ENCODE measurements at regions not wholly inside any gene's neighbourhood (a gene's known extent, or its start where the extent isn't known, plus 50 kb on each side); places are given as distances from the start of the nearest gene placed in this dataset.
"Not testable (repeated sequence)": the region's sequence is repeated elsewhere in the genome, so short reads cannot be mapped to it uniquely, and the experiment has no call there.

DNA sequence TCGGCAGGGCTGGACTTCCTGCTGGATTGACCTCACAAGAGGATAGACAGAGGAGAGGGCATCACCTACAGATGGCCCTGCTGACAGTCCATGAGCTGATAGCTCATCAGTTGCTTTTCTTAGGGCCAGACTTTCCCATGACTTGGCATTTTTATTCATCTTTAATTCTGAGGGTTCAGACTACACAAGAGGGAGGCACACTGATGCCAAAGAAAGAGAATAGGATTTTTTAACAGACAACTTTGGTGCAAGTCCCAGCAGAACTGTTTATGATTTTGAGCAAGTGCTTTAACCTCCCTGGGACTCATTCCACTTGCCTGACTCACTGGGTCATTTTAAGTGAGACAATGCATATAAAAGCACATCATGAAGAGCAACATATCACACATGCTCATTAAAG is 299.2 kb downstream of the INSIG2 start:
- no peak overlapping the region for H3K9ac ChIP-seq (ENCODE audit: low read depth, low read length)
- no peaks in the 10 kb centered on the region for H3K27me3 ChIP-seq (ENCODE audit: control insufficient read depth, insufficient read depth, low read length)
- no peak overlapping the region for H3K4me3 ChIP-seq (ENCODE audit: low read depth, low read length)
- H3K4me1 ChIP-seq (ENCODE audit: control insufficient read depth, insufficient read depth, low read length), result no peaks in the 10 kb centered on the region
- no peaks in the 10 kb centered on the region for H3K36me3 ChIP-seq (ENCODE audit: control insufficient read depth, insufficient read depth, low read length)
- no peaks in the 10 kb centered on the region for H3K9me3 ChIP-seq (ENCODE audit: control insufficient read depth, insufficient read depth, low read length)

GRCh38 chr2:118386641-118387302 is 298.5 kb downstream of the INSIG2 start:
- Histone ChIP-seq H3K27me3 (ENCODE audit: control insufficient read depth, insufficient read depth, low read length) (no peaks in the 10 kb centered on the region), H3K4me1 (ENCODE audit: control insufficient read depth, insufficient read depth, low read length) (no peaks in the 10 kb centered on the region), H3K9me3 (ENCODE audit: control insufficient read depth, insufficient read depth, low read length) (no peaks in the 10 kb centered on the region), H3K36me3 (ENCODE audit: control insufficient read depth, insufficient read depth, low read length) (no peaks in the 10 kb centered on the region), H3K4me3 (ENCODE audit: low read depth, low read length) (no peak overlapping the region), H3K9ac (ENCODE audit: low read depth, low read length) (no peak overlapping the region)

DNA sequence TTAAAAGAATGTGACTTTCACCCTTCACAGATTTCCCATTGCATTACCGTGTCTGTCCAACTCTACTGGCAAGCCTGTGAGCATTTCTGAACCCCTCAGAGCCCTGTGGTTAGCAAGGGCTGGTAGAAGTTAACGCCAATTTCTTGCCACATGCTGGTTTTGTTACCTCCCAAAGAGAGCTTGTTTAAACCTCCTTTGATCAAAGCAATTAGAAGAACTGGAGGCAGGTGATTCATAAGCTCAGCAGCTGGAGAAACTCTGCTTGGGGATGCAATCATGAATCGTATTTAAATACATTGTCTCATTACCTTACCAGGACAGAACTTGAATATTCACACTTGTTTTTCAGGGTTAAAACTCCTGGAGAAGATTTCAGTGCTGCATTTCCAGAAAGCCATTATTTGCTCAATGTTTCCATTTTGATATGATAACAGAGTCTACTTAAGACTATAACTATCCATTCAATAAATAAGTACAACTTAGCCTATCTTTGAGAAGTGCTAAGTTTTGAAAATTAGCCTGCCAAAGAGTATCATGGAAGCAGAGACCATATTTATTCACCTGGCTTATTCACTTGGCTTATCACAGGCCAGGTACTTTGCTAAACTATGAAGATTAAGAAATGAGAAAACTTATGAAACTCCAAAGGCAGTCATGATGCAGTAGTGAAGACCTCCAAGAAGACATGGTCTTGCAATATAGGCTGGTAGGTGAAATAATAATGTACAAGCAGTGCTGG is 292.8 kb downstream of the INSIG2 start:
- Histone ChIP-seq H3K4me3 (ENCODE audit: low read depth, low read length) (no peak overlapping the region), H3K4me1 (ENCODE audit: control insufficient read depth, insufficient read depth, low read length) (no peaks in the 10 kb centered on the region), H3K9ac (ENCODE audit: low read depth, low read length) (no peak overlapping the region), H3K27me3 (ENCODE audit: control insufficient read depth, insufficient read depth, low read length) (no peaks in the 10 kb centered on the region), H3K36me3 (ENCODE audit: control insufficient read depth, insufficient read depth, low read length) (no peaks in the 10 kb centered on the region), H3K9me3 (ENCODE audit: control insufficient read depth, insufficient read depth, low read length) (no peaks in the 10 kb centered on the region)

DNA sequence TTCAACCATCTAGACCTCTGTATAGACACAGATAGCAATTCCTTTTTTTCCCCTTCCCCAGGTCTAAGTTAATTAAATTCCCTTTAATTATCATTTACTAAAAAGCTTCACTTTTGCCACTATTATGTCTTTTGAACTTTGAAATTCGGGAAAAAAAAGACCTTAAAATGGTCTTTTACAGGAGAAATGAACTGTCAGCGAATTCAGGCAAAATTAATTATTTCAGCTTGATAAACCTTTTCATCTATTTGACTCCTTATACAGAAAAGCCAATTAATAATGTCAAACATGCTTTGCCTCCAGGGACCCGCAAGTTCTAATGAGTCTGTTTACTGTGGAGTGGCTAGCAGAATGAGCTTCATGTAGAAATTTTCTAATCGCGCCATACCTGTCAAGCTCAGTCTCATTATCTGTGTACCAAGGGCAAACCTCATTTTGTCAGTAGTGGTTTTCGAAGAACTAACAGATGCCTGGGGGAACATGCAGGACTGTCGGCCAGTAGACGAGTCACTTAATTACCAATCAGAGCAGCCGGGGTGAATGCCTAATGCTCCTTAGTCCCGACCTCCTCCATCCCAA is 287.7 kb downstream of the INSIG2 start:
- Histone ChIP-seq H3K9me3 (ENCODE audit: control insufficient read depth, insufficient read depth, low read length) (no peaks in the 10 kb centered on the region), H3K9ac (ENCODE audit: low read depth, low read length) (no peak overlapping the region), H3K36me3 (ENCODE audit: control insufficient read depth, insufficient read depth, low read length) (no peaks in the 10 kb centered on the region), H3K4me3 (ENCODE audit: low read depth, low read length) (no peak overlapping the region), H3K4me1 (ENCODE audit: control insufficient read depth, insufficient read depth, low read length) (peaks cover 8% of the 10 kb centered on the region), H3K27me3 (ENCODE audit: control insufficient read depth, insufficient read depth, low read length) (no peaks in the 10 kb centered on the region)

DNA sequence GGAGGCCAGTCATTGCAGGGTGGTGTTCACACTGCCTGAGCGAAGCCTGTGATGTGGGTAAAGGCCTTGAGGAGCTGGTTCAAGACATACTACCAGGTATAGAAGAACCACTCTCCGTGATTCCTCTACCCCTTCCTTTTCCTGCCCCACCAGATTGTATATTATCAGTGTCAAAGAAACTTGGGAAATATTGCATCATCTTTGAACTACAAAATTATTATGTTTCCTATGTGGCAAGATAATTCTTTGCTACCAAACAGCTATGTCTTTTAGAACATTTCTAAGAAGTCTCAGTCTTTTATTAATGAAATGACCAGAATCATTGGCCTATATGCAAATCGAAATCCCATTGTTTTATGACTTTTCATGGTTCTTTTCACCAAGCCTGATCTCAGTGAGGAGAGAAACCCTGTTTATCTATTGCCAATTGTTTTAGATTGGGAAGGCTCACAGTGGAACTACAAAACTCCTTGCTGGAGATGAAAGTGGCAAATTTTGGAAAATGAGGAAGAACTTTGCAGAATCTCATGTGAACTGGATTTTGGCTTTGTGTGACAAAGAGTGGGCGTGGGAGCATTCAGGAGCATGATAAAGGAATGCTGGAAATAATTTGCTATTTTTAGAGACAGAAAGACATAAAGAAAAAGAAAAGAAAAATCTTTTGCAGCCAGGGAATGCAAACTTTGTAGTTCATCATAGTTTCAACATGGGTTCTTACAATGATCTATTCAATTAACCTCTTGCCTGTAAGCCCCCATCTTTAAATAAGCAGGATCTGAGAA is 286.9 kb downstream of the INSIG2 start:
- Histone ChIP-seq H3K4me3 (ENCODE audit: low read depth, low read length) (no peak overlapping the region), H3K36me3 (ENCODE audit: control insufficient read depth, insufficient read depth, low read length) (no peaks in the 10 kb centered on the region), H3K9ac (ENCODE audit: low read depth, low read length) (no peak overlapping the region), H3K9me3 (ENCODE audit: control insufficient read depth, insufficient read depth, low read length) (no peaks in the 10 kb centered on the region), H3K4me1 (ENCODE audit: control insufficient read depth, insufficient read depth, low read length) (peaks cover 8% of the 10 kb centered on the region), H3K27me3 (ENCODE audit: control insufficient read depth, insufficient read depth, low read length) (no peaks in the 10 kb centered on the region)

GRCh38 chr2:118372886-118373830 is 284.9 kb downstream of the INSIG2 start:
- Histone ChIP-seq H3K27me3 (ENCODE audit: control insufficient read depth, insufficient read depth, low read length) (no peaks in the 10 kb centered on the region), H3K9me3 (ENCODE audit: control insufficient read depth, insufficient read depth, low read length) (no peaks in the 10 kb centered on the region), H3K9ac (ENCODE audit: low read depth, low read length) (no peak overlapping the region), H3K36me3 (ENCODE audit: control insufficient read depth, insufficient read depth, low read length) (no peaks in the 10 kb centered on the region), H3K4me3 (ENCODE audit: low read depth, low read length) (no peak overlapping the region), H3K4me1 (ENCODE audit: control insufficient read depth, insufficient read depth, low read length) (peaks cover 11% of the 10 kb centered on the region)

DNA sequence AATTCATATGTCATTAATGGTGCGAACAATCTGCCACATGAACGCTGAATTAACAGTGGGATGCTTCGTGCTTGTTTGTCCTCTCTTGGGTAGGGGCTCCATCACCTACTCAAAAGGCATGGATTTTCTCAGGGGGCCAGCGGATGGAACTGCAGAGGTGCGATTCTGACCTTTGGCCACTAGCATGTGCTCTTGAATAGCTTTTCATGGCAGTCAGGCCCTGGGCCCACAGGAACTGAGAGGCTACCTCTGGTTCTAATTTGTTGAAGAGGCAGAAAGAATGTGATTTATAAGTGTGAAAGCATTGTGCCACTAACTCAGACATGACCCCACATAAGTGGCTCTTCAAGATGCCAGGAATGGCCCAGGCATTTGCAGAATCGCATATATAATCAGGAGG is 283.2 kb downstream of the INSIG2 start:
- Histone ChIP-seq H3K27me3 (ENCODE audit: control insufficient read depth, insufficient read depth, low read length) (no peaks in the 10 kb centered on the region), H3K9ac (ENCODE audit: low read depth, low read length) (no peak overlapping the region)

DNA sequence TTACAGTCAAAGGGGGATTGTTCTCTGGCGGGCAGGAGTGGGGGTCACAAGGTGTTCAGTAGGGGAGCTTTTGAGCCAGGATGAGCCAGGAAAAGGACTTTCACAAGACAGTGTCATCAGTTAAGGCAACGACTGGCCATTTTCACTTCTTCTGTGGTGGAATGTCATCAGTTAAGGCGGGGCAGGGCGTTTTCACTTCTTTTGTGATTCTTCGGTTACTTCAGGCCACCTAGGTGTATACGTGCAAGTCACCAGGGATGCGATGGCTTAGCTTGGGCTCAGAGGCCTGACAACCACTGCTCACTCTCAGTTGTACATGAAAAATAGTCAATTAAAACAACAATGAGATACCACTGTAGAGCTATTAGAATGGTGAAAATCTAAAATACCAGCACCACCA is 281.2 kb downstream of the INSIG2 start:
- H3K27me3 ChIP-seq (ENCODE audit: control insufficient read depth, insufficient read depth, low read length); H3K9me3 ChIP-seq (ENCODE audit: control insufficient read depth, insufficient read depth, low read length); H3K4me3 ChIP-seq (ENCODE audit: low read depth, low read length); H3K36me3 ChIP-seq (ENCODE audit: control insufficient read depth, insufficient read depth, low read length); H3K4me1 ChIP-seq (ENCODE audit: control insufficient read depth, insufficient read depth, low read length); H3K9ac ChIP-seq (ENCODE audit: low read depth, low read length): not testable (repeated sequence)

More for the DNA sequence above, 283.2 kb downstream of the INSIG2 start:
- H3K36me3 ChIP-seq (ENCODE audit: control insufficient read depth, insufficient read depth, low read length), result no peaks in the 10 kb centered on the region
- H3K4me3 ChIP-seq (ENCODE audit: low read depth, low read length), result no peak overlapping the region
- peaks cover 11% of the 10 kb centered on the region for H3K4me1 ChIP-seq (ENCODE audit: control insufficient read depth, insufficient read depth, low read length)
- H3K9me3 ChIP-seq (ENCODE audit: control insufficient read depth, insufficient read depth, low read length), result no peaks in the 10 kb centered on the region

DNA sequence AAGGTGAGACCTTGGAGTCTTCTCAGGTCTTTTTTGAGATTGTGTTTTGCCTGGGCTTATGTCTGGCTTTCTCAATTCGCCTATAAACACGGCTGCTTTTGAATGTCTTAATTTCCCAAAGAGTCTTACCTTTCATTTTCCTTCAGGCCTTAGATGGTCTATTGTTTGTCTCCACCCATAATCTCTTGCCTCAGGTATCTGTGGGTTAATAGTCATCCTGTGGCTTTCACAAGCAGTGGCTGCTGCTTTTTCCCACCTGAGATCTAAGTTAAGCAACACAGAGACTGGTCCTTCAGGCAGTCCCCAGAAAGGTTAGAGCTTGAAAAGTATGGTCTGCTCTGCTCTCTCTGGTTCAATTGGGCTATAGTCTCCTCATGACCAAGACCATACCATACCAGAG is 275.3 kb downstream of the INSIG2 start:
- Histone ChIP-seq H3K9me3 (ENCODE audit: control insufficient read depth, insufficient read depth, low read length) (no peaks in the 10 kb centered on the region), H3K4me3 (ENCODE audit: low read depth, low read length) (no peak overlapping the region), H3K9ac (ENCODE audit: low read depth, low read length) (no peak overlapping the region), H3K36me3 (ENCODE audit: control insufficient read depth, insufficient read depth, low read length) (no peaks in the 10 kb centered on the region), H3K27me3 (ENCODE audit: control insufficient read depth, insufficient read depth, low read length) (no peaks in the 10 kb centered on the region), H3K4me1 (ENCODE audit: control insufficient read depth, insufficient read depth, low read length) (no peaks in the 10 kb centered on the region)

DNA sequence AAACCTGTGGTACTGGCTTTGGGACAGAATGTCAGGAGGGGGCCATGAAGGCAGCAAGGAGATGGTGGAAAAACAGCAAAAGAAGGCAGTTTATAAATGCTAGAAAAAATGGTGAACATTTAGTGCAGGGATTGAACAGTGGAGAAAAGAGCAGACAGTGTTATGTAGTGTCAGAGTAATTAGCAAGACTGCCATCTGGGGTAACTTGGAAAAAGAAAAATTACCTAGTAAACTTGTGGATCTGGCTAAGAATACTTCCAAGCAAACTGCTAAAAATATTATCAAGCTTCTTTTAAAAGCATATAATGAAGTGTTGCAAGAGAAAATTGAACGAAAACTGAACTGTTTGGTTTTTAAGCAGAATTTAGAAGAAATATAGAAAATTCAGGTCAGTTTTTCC is 267.8 kb downstream of the INSIG2 start:
- Histone ChIP-seq H3K4me1 (ENCODE audit: control insufficient read depth, insufficient read depth, low read length) (no peaks in the 10 kb centered on the region), H3K4me3 (ENCODE audit: low read depth, low read length) (no peak overlapping the region), H3K9me3 (ENCODE audit: control insufficient read depth, insufficient read depth, low read length) (no peaks in the 10 kb centered on the region), H3K36me3 (ENCODE audit: control insufficient read depth, insufficient read depth, low read length) (no peaks in the 10 kb centered on the region), H3K27me3 (ENCODE audit: control insufficient read depth, insufficient read depth, low read length) (no peaks in the 10 kb centered on the region), H3K9ac (ENCODE audit: low read depth, low read length) (no peak overlapping the region)

GRCh38 chr2:118351796-118352195 is 263.5 kb downstream of the INSIG2 start:
- no peaks in the 10 kb centered on the region for H3K27me3 ChIP-seq (ENCODE audit: control insufficient read depth, insufficient read depth, low read length)
- no peaks in the 10 kb centered on the region for H3K36me3 ChIP-seq (ENCODE audit: control insufficient read depth, insufficient read depth, low read length)
- H3K9ac ChIP-seq (ENCODE audit: low read depth, low read length), result no peak overlapping the region
- no peaks in the 10 kb centered on the region for H3K4me1 ChIP-seq (ENCODE audit: control insufficient read depth, insufficient read depth, low read length)
- no peak overlapping the region for H3K4me3 ChIP-seq (ENCODE audit: low read depth, low read length)
- H3K9me3 ChIP-seq (ENCODE audit: control insufficient read depth, insufficient read depth, low read length), result no peaks in the 10 kb centered on the region
